A549 (cell line): ENCODE measurements at regions not wholly inside any gene's neighbourhood (a gene's known extent, or its start where the extent isn't known, plus 50 kb on each side); places are given as distances from the start of the nearest gene placed in this dataset.

Experiments used
- CBX8 ChIP-seq: fragments of 200-600 bp; sonication (generic); IDR thresholded peaks from 2 replicates; pipeline ENCODE4 v1.6.1; 2016
- CHD4 ChIP-seq: fragments of 200-600 bp; sonication (generic); IDR thresholded peaks from 2 replicates; pipeline ENCODE4 v1.6.1; 2016; ENCODE audit warnings: antibody characterized with exemption, mild to moderate bottlenecking, borderline replicate concordance
- CTCF ChIP-seq: fragments of >200 bp; sonication (Bioruptor Twin); formaldehyde crosslinking; IDR thresholded peaks from 3 replicates; pipeline ENCODE4 v1.5.1; 2016
- ELK1 ChIP-seq: fragments of 150-350 bp; IDR thresholded peaks from 2 replicates; pipeline ENCODE4 v1.6.1; 2014; ENCODE audit warnings: low read depth, mild to moderate bottlenecking, low read length
- JUN ChIP-seq, 2 experiments: fragments of >200 bp; sonication (Bioruptor Twin); formaldehyde crosslinking; IDR thresholded peaks; 2 replicates in 1 of 2; 3 replicates in 1 of 2; pipeline ENCODE4 v1.6.1; 2016 to 2017
- JUNB ChIP-seq: fragments of >200 bp; sonication (Bioruptor Twin); formaldehyde crosslinking; IDR thresholded peaks from 2 replicates; pipeline ENCODE4 v1.6.1; 2016
- KDM5A ChIP-seq: fragments of 200-600 bp; sonication (generic); IDR thresholded peaks from 2 replicates; pipeline ENCODE4 v1.6.1; 2016; ENCODE audit warnings: antibody characterized with exemption, mild to moderate bottlenecking
- MAZ ChIP-seq: fragments of 150-350 bp; IDR thresholded peaks from 2 replicates; pipeline ENCODE4 v1.6.1; 2014; ENCODE audit warnings: antibody characterized with exemption, low read depth, low read length, borderline replicate concordance
- PBX3 ChIP-seq: IDR thresholded peaks from 2 replicates; pipeline ENCODE4 v1.6.1; 2012
- RAD21 ChIP-seq, 2 experiments: fragments of >200 bp in 1 of 2; sonication (Bioruptor Twin) in 1 of 2; formaldehyde crosslinking in 1 of 2; IDR thresholded peaks in 1 of 2; conservative IDR thresholded peaks in 1 of 2; 2 replicates in 1 of 2; 3 replicates in 1 of 2; pipeline ENCODE4 v1.6.1; 2012 to 2018; ENCODE audit warnings: inconsistent platforms in 1 of 2
- TP53 ChIP-seq: fragments of 250-450 bp; sonication (Bioruptor Pico); IDR thresholded peaks from 2 replicates; pipeline ENCODE4 v1.5.0; 2021; ENCODE audit warnings: mild to moderate bottlenecking, moderate library complexity
- ZFP36 ChIP-seq: fragments of 450-650 bp; IDR thresholded peaks from 2 replicates; pipeline ENCODE4 v1.6.1; 2014; ENCODE audit warnings: borderline replicate concordance; ENCODE audit not compliant: partially characterized antibody

- TF ChIP-seq CHD4 = no peak
- TF ChIP-seq CTCF = no peak
- TF ChIP-seq RAD21 (conservative IDR thresholded peaks at IDR 0.05 in 1 of 2, IDR thresholded peaks at IDR 0.05 in 1 of 2) = no peak
- no peak for TF ChIP-seq JUN (IDR thresholded peaks at IDR 0.05)
- TF ChIP-seq TP53 (CRISPR knock-in tag) = no peak
- no peak for TF ChIP-seq CBX8
- TF ChIP-seq ELK1 = no peak
- no peak for TF ChIP-seq MAZ
- TF ChIP-seq KDM5A = no peak
- no peak for TF ChIP-seq JUNB
- no peak for TF ChIP-seq ZFP36
- no peak for TF ChIP-seq PBX3
These were observed 669.5 kb downstream of the SLCO4C1 start for GRCh38 chr5:101626572-101626971.
